Gastroesophageal sphincter (tissue), 4 donors: ENCODE measurements at regions not wholly inside any gene's neighbourhood (a gene's known extent, or its start where the extent isn't known, plus 50 kb on each side); places are given as distances from the start of the nearest gene placed in this dataset.
"Not testable (repeated sequence)": the region's sequence is repeated elsewhere in the genome, so short reads cannot be mapped to it uniquely, and the experiment has no call there.

Source experiments
- ATAC-seq: fragments of 150-250 bp; one replicate; pipeline ENCODE4 v1.9.1; 2016; ENCODE audit warnings: mild to moderate bottlenecking, moderate library complexity
- H3K27ac ChIP-seq, 4 donors: fragments of 200-600 bp; sonication (generic) in 3 of 4; 1 replicate in 3 of 4; 2 replicates in 1 of 4; pipeline ENCODE4 v1.5.1; 2016 to 2019
- H3K27me3 ChIP-seq: fragments of 200-600 bp; sonication (generic); one replicate; pipeline ENCODE4 v1.5.1; 2019
- H3K36me3 ChIP-seq, 2 donors: fragments of 200-600 bp; sonication (generic); one replicate each; pipeline ENCODE4 v1.5.1; 2019; ENCODE audit warnings: control low read depth in 1 of 2
- H3K4me1 ChIP-seq, 3 donors: fragments of 200-600 bp; sonication (generic); 1 replicate in 2 of 3; 2 replicates in 1 of 3; pipeline ENCODE4 v1.5.1; 2016 to 2019; ENCODE audit warnings: control low read depth in 2 of 3
- H3K4me3 ChIP-seq, 2 donors: fragments of 200-600 bp; sonication (generic); one replicate each; pipeline ENCODE4 v1.5.1; 2019; ENCODE audit warnings: mild to moderate bottlenecking in 1 of 2, moderate library complexity in 1 of 2
- H3K9me3 ChIP-seq, 3 donors: fragments of 200-600 bp; sonication (generic); one replicate each; pipeline ENCODE4 v1.5.1; 2017 to 2019; ENCODE audit warnings: control low read depth in 2 of 3
- CTCF ChIP-seq, 4 experiments: fragments of 200-600 bp in 2 of 4; fragments of 450-650 bp in 2 of 4; sonication (generic) in 1 of 4; IDR thresholded peaks; one replicate each; pipeline ENCODE4 v1.5.1; 2017 to 2019; ENCODE audit warnings: antibody characterized with exemption in 4 of 4, mild to moderate bottlenecking in 2 of 4, moderate library complexity in 2 of 4
- EP300 ChIP-seq: sonication (generic); formaldehyde crosslinking; IDR thresholded peaks from one replicate; pipeline ENCODE4 v1.6.1; 2017; ENCODE audit warnings: antibody characterized with exemption, mild to moderate bottlenecking
- POLR2A ChIP-seq, 2 donors: fragments of 450-650 bp; IDR thresholded peaks; one replicate each; pipeline ENCODE4 v1.6.1; 2017; ENCODE audit warnings: antibody characterized with exemption in 2 of 2, mild to moderate bottlenecking in 2 of 2, moderate library complexity in 1 of 2
- POLR2AphosphoS5 ChIP-seq: sonication (generic); formaldehyde crosslinking; IDR thresholded peaks from one replicate; pipeline ENCODE4 v1.6.1; 2017; ENCODE audit warnings: antibody characterized with exemption
- WGBS, 2 donors: methylation state at CpG; one replicate each; pipeline ENCODE4 v1.1.5; 2018; ENCODE audit warnings: low coverage in 1 of 2; 5-methylcytosine and 5-hydroxymethylcytosine counted together

GRCh38 chr16:77500934-77501664, 66.3 kb upstream of the ADAMTS18 start:
- Histone ChIP-seq H3K36me3 (no peaks in the 10 kb centered on the region), H3K27ac (no peak overlapping the region), H3K4me3 (no peak overlapping the region), H3K4me1 (no peaks in the 10 kb centered on the region), H3K9me3 (no peaks in the 10 kb centered on the region), H3K27me3 (peaks cover 9% of the 10 kb centered on the region)
- no peak for TF ChIP-seq EP300
- TF ChIP-seq CTCF (IDR thresholded peaks at IDR 0.05): no peak
- TF ChIP-seq POLR2A (IDR thresholded peaks at IDR 0.05): no peak
- TF ChIP-seq POLR2AphosphoS5: no peak
- 61 to 67% methylated on average over 7 of the region's 7 CpGs for WGBS, 2 donors
- no peak for ATAC-seq

GRCh38 chr16:77502448-77502847, 67.6 kb upstream of the ADAMTS18 start:
- H3K27ac ChIP-seq: no peak overlapping the region
- no peaks in the 10 kb centered on the region for H3K4me1 ChIP-seq
- 60 to 70% methylated on average over 6 of the region's 6 CpGs for WGBS, 2 donors
- peaks cover 9% of the 10 kb centered on the region for H3K27me3 ChIP-seq
- H3K4me3 ChIP-seq: no peak overlapping the region
- no peak for ATAC-seq
- no peak for TF ChIP-seq POLR2A (IDR thresholded peaks at IDR 0.05)
- TF ChIP-seq CTCF (IDR thresholded peaks at IDR 0.05): no peak
- no peak for TF ChIP-seq EP300
- TF ChIP-seq POLR2AphosphoS5: no peak
- H3K9me3 ChIP-seq: no peaks in the 10 kb centered on the region
- H3K36me3 ChIP-seq: no peaks in the 10 kb centered on the region

DNA sequence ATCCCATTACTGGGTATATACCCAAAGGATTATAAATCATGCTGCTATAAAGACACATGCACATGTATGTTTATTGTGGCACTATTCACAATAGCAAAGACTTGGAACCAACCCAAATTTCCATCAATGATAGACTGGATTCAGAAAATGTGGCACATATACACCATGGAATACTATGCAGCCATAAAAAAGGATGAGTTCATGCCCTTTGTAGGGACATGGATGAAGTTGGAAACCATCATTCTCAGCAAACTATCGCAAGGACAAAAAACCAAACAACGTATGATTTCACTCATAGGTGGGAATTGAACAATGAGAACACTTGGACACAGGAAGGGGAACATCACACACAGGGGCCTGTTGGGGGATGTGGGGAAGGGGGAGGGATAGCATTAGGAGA, 71.7 kb upstream of the ADAMTS18 start:
- H3K27me3 ChIP-seq, H3K9me3 ChIP-seq, H3K4me1 ChIP-seq, ATAC-seq, H3K4me3 ChIP-seq, H3K27ac ChIP-seq, H3K36me3 ChIP-seq: not testable (repeated sequence)
- 57 to 82% methylated on average over 1 to 2 of the region's 2 CpGs for WGBS, 2 donors

- 69 to 86% methylated on average over 2 to 5 of the region's 5 CpGs for WGBS, 2 donors
- TF ChIP-seq POLR2AphosphoS5: no peak
- no peaks in the 10 kb centered on the region for H3K4me1 ChIP-seq
- H3K4me3 ChIP-seq: no peak overlapping the region
- H3K27ac ChIP-seq: no peak overlapping the region
- H3K9me3 ChIP-seq: no peaks in the 10 kb centered on the region
- no peaks in the 10 kb centered on the region for H3K36me3 ChIP-seq
- no peaks in the 10 kb centered on the region for H3K27me3 ChIP-seq
- ATAC-seq: no peak
These were observed 74.2 kb upstream of the ADAMTS18 start for GRCh38 chr16:77509051-77509450.

- Histone ChIP-seq H3K4me3 (no peak overlapping the region), H3K27me3 (no peaks in the 10 kb centered on the region), H3K9me3 (no peaks in the 10 kb centered on the region), H3K27ac (no peak overlapping the region), H3K4me1 (no peaks in the 10 kb centered on the region), H3K36me3 (no peaks in the 10 kb centered on the region)
- ATAC-seq: no peak
- 18 to 24% methylated on average over 6 of the region's 6 CpGs for WGBS, 2 donors
- no peak for TF ChIP-seq POLR2A (IDR thresholded peaks at IDR 0.05)
These were observed 75.0 kb upstream of the ADAMTS18 start for GRCh38 chr16:77509796-77510195.

- Histone ChIP-seq H3K27me3 (no peaks in the 10 kb centered on the region), H3K27ac (no peak overlapping the region), H3K4me3 (no peak overlapping the region), H3K36me3 (no peaks in the 10 kb centered on the region), H3K4me1 (no peaks in the 10 kb centered on the region), H3K9me3 (no peaks in the 10 kb centered on the region)
- no peak for TF ChIP-seq POLR2AphosphoS5
- TF ChIP-seq EP300: no peak
- no peak for TF ChIP-seq CTCF (IDR thresholded peaks at IDR 0.05)
- no peak for TF ChIP-seq POLR2A (IDR thresholded peaks at IDR 0.05)
- 59 to 65% methylated on average over 5 of the region's 5 CpGs for WGBS, 2 donors
- ATAC-seq: no peak
These were observed 76.2 kb upstream of the ADAMTS18 start for GRCh38 chr16:77511053-77511452.
